Epidermal melanocyte (primary cell): ENCODE measurements at regions not wholly inside any gene's neighbourhood (a gene's known extent, or its start where the extent isn't known, plus 50 kb on each side); places are given as distances from the start of the nearest gene placed in this dataset.
"Not testable (repeated sequence)": the region's sequence is repeated elsewhere in the genome, so short reads cannot be mapped to it uniquely, and the experiment has no call there.

Experiments
- DNase-seq: peaks from one replicate; pipeline ENCODE4 v3.0.0; 2011; ENCODE audit warnings: low spot score; ENCODE audit not compliant: insufficient read length

GRCh38 chr6:99668036-99668705, 61.5 kb downstream of the PRDM13 start:
- DNase-seq, result no peak

GRCh38 chr6:99689916-99690685, 83.5 kb downstream of the PRDM13 start:
- no peak for DNase-seq

- DNase-seq, result not testable (repeated sequence)
Observed at GRCh38 chr6:99702287-99702686, 95.7 kb downstream of the PRDM13 start.

- no peak for DNase-seq
Observed at GRCh38 chr6:99709062-99709461, 102.4 kb downstream of the PRDM13 start.

- DNase-seq, result no peak
Observed at GRCh38 chr6:99711302-99711701, 104.7 kb downstream of the PRDM13 start.

- no peak for DNase-seq
Observed at GRCh38 chr6:99711925-99712324, 105.3 kb downstream of the PRDM13 start.

GRCh38 chr6:99712519-99712918, 105.9 kb downstream of the PRDM13 start:
- no peak for DNase-seq

- not testable (repeated sequence) for DNase-seq
Observed at GRCh38 chr6:99722043-99722442, 115.4 kb downstream of the PRDM13 start.

GRCh38 chr6:99730237-99730636, 123.6 kb downstream of the PRDM13 start:
- DNase-seq, result not testable (repeated sequence)

- no peak for DNase-seq
Observed at GRCh38 chr6:99736302-99736701, 129.7 kb downstream of the PRDM13 start.

- no peak for DNase-seq
Observed at GRCh38 chr6:99739526-99739925, 132.9 kb downstream of the PRDM13 start.

GRCh38 chr6:99741092-99741491, 134.5 kb downstream of the PRDM13 start:
- DNase-seq, result no peak

- DNase-seq, result no peak
Observed at GRCh38 chr6:99743647-99744046, 137.0 kb downstream of the PRDM13 start.

- DNase-seq, result no peak
Observed at GRCh38 chr6:99745651-99746050, 139.0 kb downstream of the PRDM13 start.

- peak; percentile 31 for DNase-seq
Observed at GRCh38 chr6:99746261-99746895, 139.7 kb downstream of the PRDM13 start.

GRCh38 chr6:99761711-99762110, 155.1 kb downstream of the PRDM13 start:
- no peak for DNase-seq

GRCh38 chr6:99768166-99768565, 161.5 kb downstream of the PRDM13 start:
- DNase-seq, result no peak

GRCh38 chr6:99779631-99780555, 173.3 kb downstream of the PRDM13 start:
- DNase-seq, result no peak

GRCh38 chr6:99780556-99780885, 173.9 kb downstream of the PRDM13 start:
- no peak for DNase-seq

- no peak for DNase-seq
Observed at GRCh38 chr6:99789767-99790166, 183.1 kb downstream of the PRDM13 start.

- no peak for DNase-seq
Observed at GRCh38 chr6:99790679-99791078, 184.0 kb downstream of the PRDM13 start.
